HL-60 (cell line): ENCODE measurements at regions not wholly inside any gene's neighbourhood (a gene's known extent, or its start where the extent isn't known, plus 50 kb on each side); places are given as distances from the start of the nearest gene placed in this dataset.

Experiments used
- DNase-seq, 2 experiments: peaks; one replicate each; pipeline ENCODE4 v3.0.0-alpha.2; 2010 to 2020; ENCODE audit warnings: low read depth in 1 of 2, low spot score in 1 of 2
- H3K27ac ChIP-seq: fragments of 250-450 bp; sonication (Bioruptor Pico); replicated peaks from 2 replicates; pipeline ENCODE4 v1.5.1; 2020; ENCODE audit warnings: mild to moderate bottlenecking, moderate library complexity
- H3K27me3 ChIP-seq: fragments of 250-450 bp; sonication (Bioruptor Pico); 2 replicates; pipeline ENCODE4 v1.5.1; 2021; ENCODE audit warnings: mild to moderate bottlenecking, moderate library complexity; ENCODE audit not compliant: insufficient read depth, poor library complexity, severe bottlenecking
- H3K4me3 ChIP-seq: replicated peaks from 2 replicates; pipeline ENCODE4 v1.5.1; 2011; ENCODE audit warnings: mild to moderate bottlenecking, control low read depth, low read length; ENCODE audit not compliant: insufficient read depth
- CTCF ChIP-seq: IDR thresholded peaks from one replicate; pipeline ENCODE4 v1.5.1; 2011; ENCODE audit warnings: low read length, control low read depth, inconsistent platforms; ENCODE audit not compliant: insufficient read depth
- GABPA ChIP-seq: IDR thresholded peaks from 2 replicates; pipeline ENCODE4 v1.6.1; 2012; ENCODE audit warnings: low read depth
- POLR2AphosphoS5 ChIP-seq: IDR thresholded peaks from 2 replicates; pipeline ENCODE4 v1.6.1; 2012; ENCODE audit warnings: low read depth
- REST ChIP-seq: IDR thresholded peaks from 2 replicates; pipeline ENCODE4 v1.6.1; 2012; ENCODE audit warnings: low read depth; ENCODE audit not compliant: insufficient replicate concordance
- SPI1 ChIP-seq: IDR thresholded peaks from 2 replicates; pipeline ENCODE4 v1.6.1; 2012; ENCODE audit warnings: low read depth, mild to moderate bottlenecking, borderline replicate concordance

DNA sequence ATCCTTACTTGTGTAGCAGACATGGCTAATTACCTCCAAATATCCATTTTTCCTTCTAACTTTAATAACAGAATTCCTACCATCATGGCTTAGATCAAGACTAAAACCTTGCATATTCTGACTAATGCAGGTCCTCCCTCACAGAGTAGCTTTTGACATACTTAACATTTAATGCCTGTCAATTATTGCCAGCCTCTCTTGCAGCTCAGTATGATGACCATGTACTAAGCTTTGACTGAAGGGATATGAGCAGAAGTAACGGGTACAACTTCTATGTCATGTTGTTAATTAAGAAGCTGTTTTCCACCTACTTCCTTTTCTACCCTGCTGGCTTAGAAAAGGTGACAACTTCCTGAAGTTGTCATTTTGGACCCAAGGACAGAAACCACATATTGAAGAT lies 533.4 kb downstream of the PSAT1 start:
- H3K27ac ChIP-seq = no peak overlapping the region
- TF ChIP-seq CTCF = no peak
- DNase-seq = no peak
- H3K4me3 ChIP-seq = no peak overlapping the region
- no peaks in the 10 kb centered on the region for H3K27me3 ChIP-seq

GRCh38 chr9:78831726-78832125 lies 534.8 kb downstream of the PSAT1 start:
- Histone ChIP-seq H3K4me3 (no peak overlapping the region), H3K27me3 (no peaks in the 10 kb centered on the region), H3K27ac (no peak overlapping the region)
- no peak for DNase-seq
- TF ChIP-seq SPI1 (no peak), POLR2AphosphoS5 (no peak), CTCF (no peak), REST (no peak), GABPA (no peak)

- H3K27ac ChIP-seq = no peak overlapping the region
- no peak for TF ChIP-seq CTCF
- no peak for TF ChIP-seq GABPA
- no peak for TF ChIP-seq SPI1
- no peak for TF ChIP-seq REST
- no peak for TF ChIP-seq POLR2AphosphoS5
- no peak overlapping the region for H3K4me3 ChIP-seq
- H3K27me3 ChIP-seq = no peaks in the 10 kb centered on the region
- no peak for DNase-seq
Measured at GRCh38 chr9:78835928-78836450, 539.1 kb downstream of the PSAT1 start.

DNA sequence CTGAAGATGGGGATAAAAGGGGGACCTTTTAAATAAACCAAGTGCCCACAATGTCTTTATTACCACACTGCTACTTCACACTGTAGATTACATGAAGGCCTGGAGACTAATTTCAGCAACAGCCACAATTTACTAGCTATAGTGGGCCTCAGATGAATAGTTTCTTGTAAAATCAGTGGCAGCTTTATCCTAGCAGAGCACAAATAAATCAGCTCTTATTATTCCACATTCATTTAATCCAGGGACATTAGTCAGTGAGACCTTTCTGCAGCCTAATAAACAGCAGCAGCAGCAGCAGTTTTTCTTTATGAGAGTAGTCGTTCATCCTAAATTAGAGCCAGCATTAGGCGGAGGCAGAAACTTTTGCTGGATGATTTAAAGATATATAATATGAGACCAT lies 542.3 kb downstream of the PSAT1 start:
- H3K27ac ChIP-seq = no peak overlapping the region
- H3K27me3 ChIP-seq = no peaks in the 10 kb centered on the region
- no peak for TF ChIP-seq REST
- no peak for TF ChIP-seq SPI1
- TF ChIP-seq GABPA = no peak
- no peak for TF ChIP-seq CTCF
- TF ChIP-seq POLR2AphosphoS5 = no peak
- no peak for DNase-seq
- H3K4me3 ChIP-seq = no peak overlapping the region
